ENCODE measurements at regions not wholly inside any gene's neighbourhood (a gene's known extent, or its start where the extent isn't known, plus 50 kb on each side); places are given as distances from the start of the nearest gene placed in this dataset.

GRCh38 chrX:124275182-124275894 lies 57.1 kb upstream of the TEX13D start:
- H2BK15ac ChIP-seq (ENCODE audit: low read depth, low read length), result no peak overlapping the region
- DNase-seq (no peak), ATAC-seq (ENCODE audit: low read depth) (no peak)
- no peak overlapping the region for H3K18ac ChIP-seq (ENCODE audit: low read depth, low read length)
- no peak overlapping the region for H2AK9ac ChIP-seq (replicated peaks; ENCODE audit: low read depth, low read length, poor library complexity)
- no peaks in the 10 kb centered on the region for H3K9me3 ChIP-seq (ENCODE audit: control insufficient read depth, insufficient read depth, low read length)
- no peak overlapping the region for H3K23ac ChIP-seq (ENCODE audit: low read depth, low read length)
- no peaks in the 10 kb centered on the region for H3K4me1 ChIP-seq (ENCODE audit: control insufficient read depth, insufficient read depth, low read length)
- no peak overlapping the region for H4K91ac ChIP-seq (ENCODE audit: insufficient read depth, low read depth, low read length)
- in situ Hi-C loops (cut with MboI; ENCODE audit: low sequenced_read_pairs), result no loop called here
- no peak overlapping the region for H3K14ac ChIP-seq (replicated peaks; ENCODE audit: low read depth, low read length)
- H3K36me3 ChIP-seq (ENCODE audit: control insufficient read depth, insufficient read depth, low read length), result no peaks in the 10 kb centered on the region
- no peaks in the 10 kb centered on the region for H4K20me1 ChIP-seq (ENCODE audit: insufficient read depth, low read length)
- no peak overlapping the region for H2BK120ac ChIP-seq (ENCODE audit: low read depth, low read length)
- H3K9ac ChIP-seq (ENCODE audit: low read depth, low read length), result no peak overlapping the region
- H3K9me1 ChIP-seq (ENCODE audit: insufficient read depth, low read length), result no peaks in the 10 kb centered on the region
- H2AFZ ChIP-seq (replicated peaks; ENCODE audit: low read length, poor library complexity), result no peak overlapping the region
- CTCF ChIA-PET, result no interaction called here
- no peak overlapping the region for H3K4me2 ChIP-seq (ENCODE audit: low read depth, low read length)
- H2BK5ac ChIP-seq (ENCODE audit: low read depth, low read length, poor library complexity, severe bottlenecking), result no peak overlapping the region
- no peak for TF ChIP-seq RCOR1 (IDR thresholded peaks at IDR 0.05; ENCODE audit: insufficient replicate concordance, low read length)
- TF ChIP-seq MAFK (IDR thresholded peaks at IDR 0.05; ENCODE audit: low read depth, low read length), result no peak
- TF ChIP-seq SMC3 (IDR thresholded peaks at IDR 0.05; ENCODE audit: low read depth, low read length), result no peak
- TF ChIP-seq FOS (IDR thresholded peaks at IDR 0.05; ENCODE audit: low read depth, low read length), result no peak
- TF ChIP-seq ELK1 (IDR thresholded peaks at IDR 0.05; ENCODE audit: borderline replicate concordance, low read depth, low read length), result no peak
- TF ChIP-seq POLR2A (IDR thresholded peaks at IDR 0.05; ENCODE audit: low read depth, low read length), result no peak
- no peak for TF ChIP-seq USF2 (IDR thresholded peaks at IDR 0.05; ENCODE audit: low read depth, low read length)
- TF ChIP-seq MXI1 (IDR thresholded peaks at IDR 0.05; ENCODE audit: borderline replicate concordance, low read depth, low read length), result no peak
- no peak for TF ChIP-seq RAD21 (IDR thresholded peaks at IDR 0.05; ENCODE audit: low read length)
- no peak for TF ChIP-seq CEBPB (IDR thresholded peaks at IDR 0.05; ENCODE audit: low read depth, low read length)
- TF ChIP-seq RFX5 (IDR thresholded peaks at IDR 0.05; ENCODE audit: low read depth, low read length), result no peak
- no peak for TF ChIP-seq CTCF (conservative IDR thresholded peaks at IDR 0.05; ENCODE audit: low read depth, low read length)
- no peak for TF ChIP-seq BHLHE40 (IDR thresholded peaks at IDR 0.05; ENCODE audit: low read depth, low read length)
- no peaks in the 10 kb centered on the region for H3K79me1 ChIP-seq (ENCODE audit: low read depth in 1 of 2, low read length in 2 of 2)
- no peak overlapping the region for H2BK20ac ChIP-seq (ENCODE audit: low read depth, low read length)
- no peak overlapping the region for H4K8ac ChIP-seq (ENCODE audit: low read depth in 2 of 2, low read length in 2 of 2)
- intact Hi-C loops (cut with micrococcal nuclease), result no loop called here
- no peak overlapping the region for H3K4me3 ChIP-seq (ENCODE audit: insufficient read depth, low read depth, low read length)
- WGBS, 2 experiments (ENCODE audit: extremely low coverage in 2 of 2, insufficient read length in 1 of 2), result no CpG with 5 or more reads among the region's 2 CpGs
- no peak overlapping the region for H3K56ac ChIP-seq (ENCODE audit: extremely low read depth, insufficient read depth, low read length)
- no peak overlapping the region for H4K5ac ChIP-seq (ENCODE audit: low read depth, low read length)
- H3K27ac ChIP-seq (ENCODE audit: insufficient read depth, low read length), result no peak overlapping the region
- H3K4ac ChIP-seq (ENCODE audit: low read depth, low read length), result no peak overlapping the region
- H3K27me3 ChIP-seq (ENCODE audit: control insufficient read depth, insufficient read depth, low read length), result no peaks in the 10 kb centered on the region
- POLR2A ChIA-PET (ENCODE audit: unreplicated experiment), result no interaction called here
- dilution Hi-C loops (cut with HindIII; ENCODE audit: low sequenced_read_pairs, unreplicated experiment), result no loop called here
- no TSS peak for BruUV-seq (replicated peaks)
- H2AK5ac ChIP-seq (ENCODE audit: low read depth, low read length), result no peak overlapping the region

Data from IMR-90 (cell line).